ENCODE measurements at regions not wholly inside any gene's neighbourhood (a gene's known extent, or its start where the extent isn't known, plus 50 kb on each side); places are given as distances from the start of the nearest gene placed in this dataset.

DNA sequence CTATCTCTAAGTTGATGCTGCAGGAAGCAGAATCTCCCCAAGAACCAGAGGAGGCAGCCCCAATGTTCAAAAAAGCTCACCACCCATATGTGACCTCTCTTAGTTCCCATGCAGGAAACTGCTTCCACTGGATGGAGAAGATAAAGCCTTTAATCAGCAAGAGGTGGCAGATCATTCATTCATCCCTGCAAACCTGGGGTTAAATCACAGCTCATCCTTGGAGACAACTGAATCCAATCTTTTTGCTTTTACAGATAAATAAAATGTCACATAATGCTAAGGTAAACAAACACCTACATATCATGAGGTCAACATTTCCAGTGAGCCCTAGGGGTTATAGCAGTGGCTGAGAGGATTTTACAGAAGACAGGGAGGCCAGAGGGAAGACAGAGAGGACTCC is 112.7 kb upstream of the CD93 start:
- no peak for ATAC-seq (ENCODE audit: insufficient number of reproducible peaks, low FRiP score, low read depth)
- peaks cover 0 to 14% of the 10 kb centered on the region in 2 donors for H3K4me1 ChIP-seq (ENCODE audit: control insufficient read depth in 1 of 2, low read depth in 2 of 2)
- no peaks in the 10 kb centered on the region for H3K9me3 ChIP-seq
- no peaks in the 10 kb centered on the region for H3K27me3 ChIP-seq (replicated peaks; ENCODE audit: insufficient read depth)
- no peak overlapping the region for H3K4me3 ChIP-seq
- DNase-seq (ENCODE audit: low spot score), result no peak
- TF ChIP-seq, protein P1, sequence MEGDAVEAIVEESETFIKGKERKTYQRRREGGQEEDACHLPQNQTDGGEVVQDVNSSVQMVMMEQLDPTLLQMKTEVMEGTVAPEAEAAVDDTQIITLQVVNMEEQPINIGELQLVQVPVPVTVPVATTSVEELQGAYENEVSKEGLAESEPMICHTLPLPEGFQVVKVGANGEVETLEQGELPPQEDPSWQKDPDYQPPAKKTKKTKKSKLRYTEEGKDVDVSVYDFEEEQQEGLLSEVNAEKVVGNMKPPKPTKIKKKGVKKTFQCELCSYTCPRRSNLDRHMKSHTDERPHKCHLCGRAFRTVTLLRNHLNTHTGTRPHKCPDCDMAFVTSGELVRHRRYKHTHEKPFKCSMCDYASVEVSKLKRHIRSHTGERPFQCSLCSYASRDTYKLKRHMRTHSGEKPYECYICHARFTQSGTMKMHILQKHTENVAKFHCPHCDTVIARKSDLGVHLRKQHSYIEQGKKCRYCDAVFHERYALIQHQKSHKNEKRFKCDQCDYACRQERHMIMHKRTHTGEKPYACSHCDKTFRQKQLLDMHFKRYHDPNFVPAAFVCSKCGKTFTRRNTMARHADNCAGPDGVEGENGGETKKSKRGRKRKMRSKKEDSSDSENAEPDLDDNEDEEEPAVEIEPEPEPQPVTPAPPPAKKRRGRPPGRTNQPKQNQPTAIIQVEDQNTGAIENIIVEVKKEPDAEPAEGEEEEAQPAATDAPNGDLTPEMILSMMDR (IDR thresholded peaks at IDR 0.05), result no peak
- no peak overlapping the region for H3K27ac ChIP-seq
- no peaks in the 10 kb centered on the region for H3K36me3 ChIP-seq

DNA sequence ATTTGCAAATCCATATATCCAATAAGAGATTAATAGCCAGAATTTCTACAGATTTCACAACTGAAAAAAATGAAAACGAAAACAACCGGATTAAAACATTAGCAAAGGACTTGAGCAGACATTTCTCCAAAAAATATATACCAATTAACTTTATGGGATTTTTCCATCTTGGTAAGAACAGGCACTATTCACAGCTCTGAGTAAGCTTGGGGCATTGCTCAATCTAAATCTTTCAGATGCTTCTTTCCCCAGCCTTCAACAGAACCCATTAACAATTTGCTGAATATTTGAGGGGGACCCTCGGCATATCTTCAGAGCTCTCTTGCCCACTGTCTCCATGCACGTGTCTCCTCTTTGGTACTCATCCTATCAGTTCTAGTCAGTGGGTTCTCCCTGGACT is 111.7 kb upstream of the CD93 start:
- no peak for ATAC-seq (ENCODE audit: insufficient number of reproducible peaks, low FRiP score, low read depth)
- Histone ChIP-seq H3K36me3 (no peaks in the 10 kb centered on the region), H3K4me1 (ENCODE audit: control insufficient read depth in 1 of 2, low read depth in 2 of 2) (peaks cover 0 to 4% of the 10 kb centered on the region in 2 donors), H3K9me3 (no peaks in the 10 kb centered on the region), H3K27me3 (replicated peaks; ENCODE audit: insufficient read depth) (no peaks in the 10 kb centered on the region), H3K4me3 (no peak overlapping the region), H3K27ac (no peak overlapping the region)
- DNase-seq (ENCODE audit: low spot score), result no peak
- TF ChIP-seq, protein P1 (IDR thresholded peaks at IDR 0.05), result no peak

DNA sequence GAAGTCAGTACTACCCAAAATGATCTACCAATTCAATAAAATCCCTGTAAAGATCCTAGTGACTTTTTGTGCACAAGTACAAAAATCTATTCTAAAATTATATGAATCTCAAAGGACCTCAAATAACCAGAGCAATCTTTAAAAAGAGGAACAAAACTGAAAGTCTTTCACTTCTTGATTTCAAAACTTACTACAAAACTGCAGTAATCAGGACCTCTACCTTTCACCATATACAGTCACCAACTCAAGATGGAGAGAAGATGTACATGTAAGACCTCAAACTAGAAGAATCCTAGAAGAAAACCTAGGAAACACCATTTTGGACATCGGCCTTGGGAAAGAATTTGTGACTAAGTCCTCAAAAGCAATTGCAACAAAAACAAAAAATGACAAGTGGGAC is 109.5 kb upstream of the CD93 start:
- no peaks in the 10 kb centered on the region for H3K4me1 ChIP-seq (ENCODE audit: control insufficient read depth in 1 of 2, low read depth in 2 of 2)
- ATAC-seq (ENCODE audit: insufficient number of reproducible peaks, low FRiP score, low read depth) (no peak), DNase-seq (ENCODE audit: low spot score) (no peak)
- no peaks in the 10 kb centered on the region for H3K27me3 ChIP-seq (replicated peaks; ENCODE audit: insufficient read depth)
- no peak overlapping the region for H3K4me3 ChIP-seq
- H3K27ac ChIP-seq, result no peak overlapping the region
- TF ChIP-seq, protein P1 (IDR thresholded peaks at IDR 0.05), result no peak
- H3K9me3 ChIP-seq, result no peaks in the 10 kb centered on the region
- no peaks in the 10 kb centered on the region for H3K36me3 ChIP-seq

DNA sequence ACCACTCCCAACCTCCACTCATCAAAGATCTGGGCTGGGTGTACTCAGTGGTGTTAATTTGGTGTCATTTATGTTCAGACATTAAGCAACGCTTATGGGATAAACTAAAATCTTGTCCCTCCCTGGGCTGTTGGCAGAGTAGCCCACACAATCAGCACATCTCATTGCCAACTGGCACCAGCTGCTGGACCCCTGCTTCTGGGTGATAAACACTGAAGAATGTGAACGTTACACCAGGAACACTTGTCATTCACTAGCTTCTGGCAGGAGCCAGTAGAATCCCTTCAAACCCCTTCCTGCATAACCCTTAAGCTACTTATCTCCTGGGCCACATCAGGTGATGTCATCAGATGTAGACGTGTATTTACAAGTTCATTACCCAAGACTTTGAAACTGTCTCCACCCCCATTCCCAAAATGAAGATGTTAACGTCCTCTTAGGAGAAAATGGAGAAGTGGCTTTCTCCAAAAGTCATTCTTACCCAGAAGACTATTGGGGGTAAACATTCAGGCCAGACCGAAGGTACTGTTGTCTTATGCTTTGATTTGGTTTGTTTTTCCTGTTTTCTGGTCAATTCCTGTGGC is 107.8 kb upstream of the CD93 start:
- DNase-seq (ENCODE audit: low spot score) (no peak), ATAC-seq (ENCODE audit: insufficient number of reproducible peaks, low FRiP score, low read depth) (no peak)
- Histone ChIP-seq H3K9me3 (no peaks in the 10 kb centered on the region), H3K4me3 (no peak overlapping the region), H3K36me3 (no peaks in the 10 kb centered on the region), H3K4me1 (ENCODE audit: control insufficient read depth in 1 of 2, low read depth in 2 of 2) (peaks cover 0 to 5% of the 10 kb centered on the region in 2 donors), H3K27me3 (replicated peaks; ENCODE audit: insufficient read depth) (no peaks in the 10 kb centered on the region), H3K27ac (no peak overlapping the region)
- TF ChIP-seq, protein P1 (IDR thresholded peaks at IDR 0.05), result no peak

DNA sequence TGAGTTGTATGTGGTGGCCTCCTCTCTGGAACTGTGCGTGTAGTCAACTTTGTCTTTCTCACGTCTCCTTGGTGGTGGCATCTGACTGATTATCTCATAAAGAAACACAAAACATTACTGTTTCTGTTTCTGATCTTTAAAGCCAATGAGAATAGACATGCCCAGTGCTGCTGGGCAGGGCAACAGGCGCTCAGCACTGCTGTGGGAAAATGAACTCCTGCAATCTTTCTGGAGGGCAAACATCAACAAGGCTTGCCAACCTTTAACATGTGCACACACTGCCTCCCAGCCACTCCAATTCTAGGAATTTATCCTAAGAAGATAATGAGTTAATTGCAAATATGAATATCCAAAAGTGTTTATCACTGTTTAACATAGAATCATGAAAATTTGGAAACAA is 106.3 kb upstream of the CD93 start:
- no peaks in the 10 kb centered on the region for H3K36me3 ChIP-seq

More for the DNA sequence above, 106.3 kb upstream of the CD93 start:
- Histone ChIP-seq H3K4me1 (ENCODE audit: control insufficient read depth in 1 of 2, low read depth in 2 of 2) (peaks cover 0 to 5% of the 10 kb centered on the region in 2 donors), H3K4me3 (no peak overlapping the region), H3K27ac (no peak overlapping the region), H3K9me3 (no peaks in the 10 kb centered on the region), H3K27me3 (replicated peaks; ENCODE audit: insufficient read depth) (no peaks in the 10 kb centered on the region)
- TF ChIP-seq, protein P1 (IDR thresholded peaks at IDR 0.05), result no peak
- DNase-seq (ENCODE audit: low spot score) (no peak), ATAC-seq (ENCODE audit: insufficient number of reproducible peaks, low FRiP score, low read depth) (no peak)
